ENCODE measurements at regions not wholly inside any gene's neighbourhood (a gene's known extent, or its start where the extent isn't known, plus 50 kb on each side); places are given as distances from the start of the nearest gene placed in this dataset.

GRCh38 chr7:17147409-17147808 lies 151.0 kb upstream of the AHR start:
- no peak overlapping the region for H3K4me3 ChIP-seq (ENCODE audit: low read depth, low read length)
- no peak for DNase-seq

GRCh38 chr7:17150018-17150417 lies 148.4 kb upstream of the AHR start:
- no peaks in the 10 kb centered on the region for H3K4me1 ChIP-seq
- no peak for TF ChIP-seq CTCF (IDR thresholded peaks at IDR 0.05; ENCODE audit: low read depth, low read length)
- H3K9me3 ChIP-seq, result no peaks in the 10 kb centered on the region
- H3K27me3 ChIP-seq, result no peaks in the 10 kb centered on the region
- DNase-seq, result no peak
- no peak overlapping the region for H3K4me3 ChIP-seq (ENCODE audit: low read depth, low read length)
- no peaks in the 10 kb centered on the region for H3K36me3 ChIP-seq

More at GRCh38 chr7:17147409-17147808, 151.0 kb upstream of the AHR start:
- Histone ChIP-seq H3K9me3 (no peaks in the 10 kb centered on the region), H3K36me3 (no peaks in the 10 kb centered on the region), H3K27me3 (no peaks in the 10 kb centered on the region), H3K4me1 (no peaks in the 10 kb centered on the region)
- no peak for TF ChIP-seq CTCF (IDR thresholded peaks at IDR 0.05; ENCODE audit: low read depth, low read length)

- no peaks in the 10 kb centered on the region for H3K9me3 ChIP-seq
- DNase-seq, result no peak
- no peaks in the 10 kb centered on the region for H3K4me1 ChIP-seq
- H3K4me3 ChIP-seq (ENCODE audit: low read depth, low read length), result no peak overlapping the region
- TF ChIP-seq CTCF (IDR thresholded peaks at IDR 0.05; ENCODE audit: low read depth, low read length), result no peak
- no peaks in the 10 kb centered on the region for H3K36me3 ChIP-seq
- no peaks in the 10 kb centered on the region for H3K27me3 ChIP-seq
Measured at GRCh38 chr7:17152721-17153120, 145.7 kb upstream of the AHR start.

- H3K4me3 ChIP-seq (ENCODE audit: low read depth, low read length), result no peak overlapping the region
- no peaks in the 10 kb centered on the region for H3K27me3 ChIP-seq
- no peaks in the 10 kb centered on the region for H3K4me1 ChIP-seq
- no peaks in the 10 kb centered on the region for H3K36me3 ChIP-seq
- no peak for TF ChIP-seq CTCF (IDR thresholded peaks at IDR 0.05; ENCODE audit: low read depth, low read length)
- no peak for DNase-seq
- no peaks in the 10 kb centered on the region for H3K9me3 ChIP-seq
Measured at GRCh38 chr7:17153536-17153935, 144.9 kb upstream of the AHR start.

- H3K36me3 ChIP-seq, result no peaks in the 10 kb centered on the region
- H3K9me3 ChIP-seq, result no peaks in the 10 kb centered on the region
- H3K27me3 ChIP-seq, result no peaks in the 10 kb centered on the region
- no peak for DNase-seq
- H3K4me1 ChIP-seq, result no peaks in the 10 kb centered on the region
- H3K4me3 ChIP-seq (ENCODE audit: low read depth, low read length), result no peak overlapping the region
- TF ChIP-seq CTCF (IDR thresholded peaks at IDR 0.05; ENCODE audit: low read depth, low read length), result no peak
Measured at GRCh38 chr7:17155529-17155928, 142.9 kb upstream of the AHR start.

GRCh38 chr7:17158261-17158660 lies 140.2 kb upstream of the AHR start:
- Histone ChIP-seq H3K4me1 (no peaks in the 10 kb centered on the region), H3K4me3 (ENCODE audit: low read depth, low read length) (no peak overlapping the region), H3K27me3 (no peaks in the 10 kb centered on the region), H3K36me3 (no peaks in the 10 kb centered on the region), H3K9me3 (no peaks in the 10 kb centered on the region)
- TF ChIP-seq CTCF (IDR thresholded peaks at IDR 0.05; ENCODE audit: low read depth, low read length), result no peak
- no peak for DNase-seq

Data from BE2C (cell line).